ENCODE measurements at regions not wholly inside any gene's neighbourhood (a gene's known extent, or its start where the extent isn't known, plus 50 kb on each side); places are given as distances from the start of the nearest gene placed in this dataset.

GRCh38 chr2:185082749-185083148, 484.4 kb downstream of the ZNF804A start:
- no peaks in the 10 kb centered on the region for H3K36me3 Mint-ChIP-seq (ENCODE audit: low read depth)

GRCh38 chr2:185108588-185108987, 510.3 kb downstream of the ZNF804A start:
- Mint-ChIP-seq H3K4me3 (no peak overlapping the region), H3K27me3 (ENCODE audit: insufficient read depth) (no peaks in the 10 kb centered on the region; the same call in 1 of the 2 replicates), H3K4me1 (ENCODE audit: low read depth) (no peaks in the 10 kb centered on the region), H3K36me3 (ENCODE audit: low read depth) (no peaks in the 10 kb centered on the region), H3K27ac (no peak overlapping the region), H3K9me3 (peaks cover 48% of the 10 kb centered on the region)
- no peak for TF ChIP-seq CTCF (IDR thresholded peaks at IDR 0.05)
- DNase-seq = no peak

More at GRCh38 chr2:185082749-185083148, 484.4 kb downstream of the ZNF804A start:
- Mint-ChIP-seq H3K27me3 (ENCODE audit: insufficient read depth) (no peaks in the 10 kb centered on the region), H3K4me3 (no peak overlapping the region), H3K27ac (no peak overlapping the region), H3K4me1 (ENCODE audit: low read depth) (no peaks in the 10 kb centered on the region), H3K9me3 (peaks cover 23% of the 10 kb centered on the region)
- no peak for TF ChIP-seq CTCF (IDR thresholded peaks at IDR 0.05)
- no peak for DNase-seq

- Mint-ChIP-seq H3K27ac (no peak overlapping the region), H3K36me3 (ENCODE audit: low read depth) (no peaks in the 10 kb centered on the region), H3K27me3 (ENCODE audit: insufficient read depth) (no peaks in the 10 kb centered on the region), H3K4me1 (ENCODE audit: low read depth) (no peaks in the 10 kb centered on the region), H3K9me3 (peaks cover 27% of the 10 kb centered on the region), H3K4me3 (no peak overlapping the region)
- TF ChIP-seq CTCF (IDR thresholded peaks at IDR 0.05) = no peak
- DNase-seq = no peak
These were observed 529.1 kb downstream of the ZNF804A start for GRCh38 chr2:185127412-185127811.

- Mint-ChIP-seq H3K27me3 (ENCODE audit: insufficient read depth) (no peaks in the 10 kb centered on the region), H3K27ac (no peak overlapping the region), H3K4me3 (no peak overlapping the region), H3K9me3 (peaks cover 26% of the 10 kb centered on the region), H3K36me3 (ENCODE audit: low read depth) (no peaks in the 10 kb centered on the region), H3K4me1 (ENCODE audit: low read depth) (no peaks in the 10 kb centered on the region)
- no peak for TF ChIP-seq CTCF (IDR thresholded peaks at IDR 0.05)
- no peak for DNase-seq
These were observed 530.0 kb downstream of the ZNF804A start for GRCh38 chr2:185128346-185128745.

GRCh38 chr2:185128996-185129395, 530.7 kb downstream of the ZNF804A start:
- no peak overlapping the region for H3K27ac Mint-ChIP-seq
- H3K9me3 Mint-ChIP-seq = peaks cover 28% of the 10 kb centered on the region
- no peak for TF ChIP-seq CTCF (IDR thresholded peaks at IDR 0.05)
- DNase-seq = no peak
- H3K4me3 Mint-ChIP-seq = no peak overlapping the region
- no peaks in the 10 kb centered on the region for H3K27me3 Mint-ChIP-seq (ENCODE audit: insufficient read depth)
- H3K4me1 Mint-ChIP-seq (ENCODE audit: low read depth) = no peaks in the 10 kb centered on the region
- H3K36me3 Mint-ChIP-seq (ENCODE audit: low read depth) = no peaks in the 10 kb centered on the region

- DNase-seq = no peak
- H3K27ac Mint-ChIP-seq = no peak overlapping the region
These were observed 532.4 kb downstream of the ZNF804A start for GRCh38 chr2:185130685-185131084.

More at GRCh38 chr2:185130685-185131084, 532.4 kb downstream of the ZNF804A start:
- Mint-ChIP-seq H3K4me3 (no peak overlapping the region), H3K27me3 (ENCODE audit: insufficient read depth) (no peaks in the 10 kb centered on the region), H3K36me3 (ENCODE audit: low read depth) (no peaks in the 10 kb centered on the region), H3K4me1 (ENCODE audit: low read depth) (no peaks in the 10 kb centered on the region), H3K9me3 (peaks cover 38% of the 10 kb centered on the region)
- TF ChIP-seq CTCF (IDR thresholded peaks at IDR 0.05) = no peak

Data from HFFc6 (cell line).